GM12892 (cell line): ENCODE measurements at regions not wholly inside any gene's neighbourhood (a gene's known extent, or its start where the extent isn't known, plus 50 kb on each side); places are given as distances from the start of the nearest gene placed in this dataset.

ENCODE experiments used
- DNase-seq: peaks from one replicate; pipeline ENCODE4 v3.0.0; 2011; ENCODE audit not compliant: insufficient read length
- FAIRE-seq: peaks from 2 replicates; lab custom pipeline; 2011; peaks lifted over from hg19 to GRCh38; lab: Jason Lieb, UNC
- POLR2A ChIP-seq: IDR thresholded peaks from 2 replicates; pipeline ENCODE4 v1.6.1; 2011; ENCODE audit warnings: low read depth, low read length, control low read depth
- POLR2AphosphoS5 ChIP-seq: IDR thresholded peaks from 2 replicates; pipeline ENCODE4 v1.6.1; 2011; ENCODE audit warnings: low read depth, low read length, control low read depth
- TAF1 ChIP-seq: IDR thresholded peaks from 2 replicates; pipeline ENCODE4 v1.6.1; 2011; ENCODE audit warnings: low read depth, mild to moderate bottlenecking, control low read depth, low read length, borderline replicate concordance

- TF ChIP-seq POLR2A = no peak
- no peak for TF ChIP-seq TAF1
- TF ChIP-seq POLR2AphosphoS5 = no peak
- DNase-seq (no peak), FAIRE-seq (no peak)
These were observed 1328.6 kb downstream of the UQCRFS1 start for GRCh38 chr19:27884376-27884775.

GRCh38 chr19:27881213-27881612, 1331.7 kb downstream of the UQCRFS1 start:
- no peak for FAIRE-seq
- TF ChIP-seq POLR2A = no peak
- TF ChIP-seq TAF1 = no peak
- no peak for TF ChIP-seq POLR2AphosphoS5

GRCh38 chr19:27876976-27877512, 1335.9 kb downstream of the UQCRFS1 start:
- no peak for TF ChIP-seq POLR2A
- no peak for TF ChIP-seq TAF1
- TF ChIP-seq POLR2AphosphoS5 = no peak
- DNase-seq = no peak
- no peak for FAIRE-seq

More at GRCh38 chr19:27881213-27881612, 1331.7 kb downstream of the UQCRFS1 start:
- DNase-seq = no peak

GRCh38 chr19:27876489-27876888, 1336.5 kb downstream of the UQCRFS1 start:
- TF ChIP-seq POLR2A (no peak), POLR2AphosphoS5 (no peak), TAF1 (no peak)
- DNase-seq = no peak
- FAIRE-seq = no peak

- FAIRE-seq (no peak), DNase-seq (no peak)
These were observed 1340.6 kb downstream of the UQCRFS1 start for GRCh38 chr19:27872370-27872769.

GRCh38 chr19:27870293-27870692, 1342.7 kb downstream of the UQCRFS1 start:
- TF ChIP-seq POLR2AphosphoS5 = no peak
- TF ChIP-seq TAF1 = no peak
- TF ChIP-seq POLR2A = no peak
- FAIRE-seq (no peak), DNase-seq (no peak)

More at GRCh38 chr19:27872370-27872769, 1340.6 kb downstream of the UQCRFS1 start:
- no peak for TF ChIP-seq POLR2A
- TF ChIP-seq POLR2AphosphoS5 = no peak
- TF ChIP-seq TAF1 = no peak

GRCh38 chr19:27868007-27868406, 1344.9 kb downstream of the UQCRFS1 start:
- DNase-seq (no peak), FAIRE-seq (no peak)
- TF ChIP-seq POLR2AphosphoS5 (no peak), POLR2A (no peak), TAF1 (no peak)

- DNase-seq (no peak), FAIRE-seq (no peak)
- TF ChIP-seq POLR2AphosphoS5 (no peak), TAF1 (no peak), POLR2A (no peak)
These were observed 1346.8 kb downstream of the UQCRFS1 start for GRCh38 chr19:27865927-27866777.

GRCh38 chr19:27861411-27861975, 1351.5 kb downstream of the UQCRFS1 start:
- FAIRE-seq (no peak), DNase-seq (no peak)
- TF ChIP-seq POLR2A (no peak), TAF1 (no peak), POLR2AphosphoS5 (no peak)

GRCh38 chr19:27860309-27860934, 1352.5 kb downstream of the UQCRFS1 start:
- no peak for TF ChIP-seq TAF1
- TF ChIP-seq POLR2A = no peak
- no peak for TF ChIP-seq POLR2AphosphoS5
- DNase-seq (no peak), FAIRE-seq (no peak)

GRCh38 chr19:27859689-27860088, 1353.3 kb downstream of the UQCRFS1 start:
- FAIRE-seq (no peak), DNase-seq (no peak)
- TF ChIP-seq POLR2AphosphoS5 = no peak
- TF ChIP-seq POLR2A = no peak
- TF ChIP-seq TAF1 = no peak
